ENCODE measurements at regions not wholly inside any gene's neighbourhood (a gene's known extent, or its start where the extent isn't known, plus 50 kb on each side); places are given as distances from the start of the nearest gene placed in this dataset.
"Not testable (repeated sequence)": the region's sequence is repeated elsewhere in the genome, so short reads cannot be mapped to it uniquely, and the experiment has no call there.

GRCh38 chr9:32004431-32005076 lies 379.9 kb upstream of the ACO1 start:
- no peak for DNase-seq

GRCh38 chr9:32010322-32010721 lies 374.1 kb upstream of the ACO1 start:
- no peak for DNase-seq

- no peak for DNase-seq
These were observed 373.4 kb upstream of the ACO1 start for GRCh38 chr9:32011049-32011448.

- no peak for DNase-seq
These were observed 368.6 kb upstream of the ACO1 start for GRCh38 chr9:32015795-32016194.

- DNase-seq, result no peak
These were observed 338.9 kb upstream of the ACO1 start for GRCh38 chr9:32045513-32045912.

GRCh38 chr9:32067261-32067660 lies 317.2 kb upstream of the ACO1 start:
- no peak for DNase-seq

- DNase-seq, result no peak
These were observed 315.2 kb upstream of the ACO1 start for GRCh38 chr9:32069169-32069813.

- no peak for DNase-seq
These were observed 314.5 kb upstream of the ACO1 start for GRCh38 chr9:32069969-32070368.

GRCh38 chr9:32072570-32072969 lies 311.9 kb upstream of the ACO1 start:
- no peak for DNase-seq

- no peak for DNase-seq
These were observed 292.4 kb upstream of the ACO1 start for GRCh38 chr9:32092031-32092430.

GRCh38 chr9:32117291-32117690 lies 267.2 kb upstream of the ACO1 start:
- DNase-seq, result no peak

GRCh38 chr9:32128546-32128945 lies 255.9 kb upstream of the ACO1 start:
- DNase-seq, result no peak

GRCh38 chr9:32130709-32131108 lies 253.7 kb upstream of the ACO1 start:
- DNase-seq, result not testable (repeated sequence)

GRCh38 chr9:32136700-32137339 lies 247.6 kb upstream of the ACO1 start:
- DNase-seq, result no peak

- no peak for DNase-seq
These were observed 242.4 kb upstream of the ACO1 start for GRCh38 chr9:32142074-32142473.

GRCh38 chr9:32148553-32148952 lies 235.9 kb upstream of the ACO1 start:
- not testable (repeated sequence) for DNase-seq

- no peak for DNase-seq
These were observed 223.2 kb upstream of the ACO1 start for GRCh38 chr9:32161209-32161608.

GRCh38 chr9:32161720-32162119 lies 222.7 kb upstream of the ACO1 start:
- no peak for DNase-seq

GRCh38 chr9:32166316-32166715 lies 218.1 kb upstream of the ACO1 start:
- not testable (repeated sequence) for DNase-seq

GRCh38 chr9:32171339-32171738 lies 213.1 kb upstream of the ACO1 start:
- DNase-seq, result no peak

GRCh38 chr9:32172256-32172655 lies 212.2 kb upstream of the ACO1 start:
- no peak for DNase-seq

- DNase-seq, result no peak
These were observed 207.0 kb upstream of the ACO1 start for GRCh38 chr9:32177396-32177795.

GRCh38 chr9:32180597-32180996 lies 203.8 kb upstream of the ACO1 start:
- DNase-seq, result no peak

GRCh38 chr9:32200241-32200640 lies 184.2 kb upstream of the ACO1 start:
- DNase-seq, result no peak
